ENCODE measurements at regions not wholly inside any gene's neighbourhood (a gene's known extent, or its start where the extent isn't known, plus 50 kb on each side); places are given as distances from the start of the nearest gene placed in this dataset.

DNA sequence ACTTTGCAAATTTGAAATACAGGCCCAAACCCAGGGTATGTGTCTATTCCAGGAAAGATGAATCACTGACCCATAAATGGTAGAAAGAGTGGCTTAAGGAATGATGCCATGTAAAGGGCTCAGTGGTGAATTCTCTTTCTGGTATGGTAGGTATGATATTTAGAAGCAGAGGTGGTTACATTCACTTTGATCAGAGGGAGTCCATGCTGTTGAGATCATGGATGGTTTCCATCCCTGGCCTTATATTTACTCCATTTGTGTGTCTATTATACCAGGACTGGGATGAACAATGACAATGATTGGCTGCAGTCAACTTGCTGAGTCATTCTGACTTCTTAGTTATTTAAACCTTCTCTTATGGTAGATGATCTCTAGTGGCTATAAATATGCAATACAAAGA lies 419.8 kb upstream of the LRRC4C start:
- TF ChIP-seq, protein P1, sequence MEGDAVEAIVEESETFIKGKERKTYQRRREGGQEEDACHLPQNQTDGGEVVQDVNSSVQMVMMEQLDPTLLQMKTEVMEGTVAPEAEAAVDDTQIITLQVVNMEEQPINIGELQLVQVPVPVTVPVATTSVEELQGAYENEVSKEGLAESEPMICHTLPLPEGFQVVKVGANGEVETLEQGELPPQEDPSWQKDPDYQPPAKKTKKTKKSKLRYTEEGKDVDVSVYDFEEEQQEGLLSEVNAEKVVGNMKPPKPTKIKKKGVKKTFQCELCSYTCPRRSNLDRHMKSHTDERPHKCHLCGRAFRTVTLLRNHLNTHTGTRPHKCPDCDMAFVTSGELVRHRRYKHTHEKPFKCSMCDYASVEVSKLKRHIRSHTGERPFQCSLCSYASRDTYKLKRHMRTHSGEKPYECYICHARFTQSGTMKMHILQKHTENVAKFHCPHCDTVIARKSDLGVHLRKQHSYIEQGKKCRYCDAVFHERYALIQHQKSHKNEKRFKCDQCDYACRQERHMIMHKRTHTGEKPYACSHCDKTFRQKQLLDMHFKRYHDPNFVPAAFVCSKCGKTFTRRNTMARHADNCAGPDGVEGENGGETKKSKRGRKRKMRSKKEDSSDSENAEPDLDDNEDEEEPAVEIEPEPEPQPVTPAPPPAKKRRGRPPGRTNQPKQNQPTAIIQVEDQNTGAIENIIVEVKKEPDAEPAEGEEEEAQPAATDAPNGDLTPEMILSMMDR (conservative IDR thresholded peaks at IDR 0.05; ENCODE audit: low read length) = no peak
- no peak for TF ChIP-seq EZH2phosphoT487 (IDR thresholded peaks at IDR 0.05; ENCODE audit: borderline replicate concordance, low read depth, low read length)

All from OCI-LY7 (cell line).